Cardiac septum (tissue), 1 donor: ENCODE measurements at regions not wholly inside any gene's neighbourhood (a gene's known extent, or its start where the extent isn't known, plus 50 kb on each side); places are given as distances from the start of the nearest gene placed in this dataset.
A peak's percentile ranks its signal among the peaks of the same experiment; 100 is the strongest.
"Not testable (repeated sequence)": the region's sequence is repeated elsewhere in the genome, so short reads cannot be mapped to it uniquely, and the experiment has no call there.

ENCODE experiments used
- DNase-seq: peaks from one replicate; pipeline ENCODE4 v3.0.0-alpha.2; 2020; ENCODE audit warnings: low spot score
- intact Hi-C: fragments of 100-400 bp; cut with DNase I; formaldehyde crosslinking; loops from one replicate; pipeline ENCODE4 v1.14.0; 2022
- donor health status: DM: no; HTN: no; CAD: no.

DNA sequence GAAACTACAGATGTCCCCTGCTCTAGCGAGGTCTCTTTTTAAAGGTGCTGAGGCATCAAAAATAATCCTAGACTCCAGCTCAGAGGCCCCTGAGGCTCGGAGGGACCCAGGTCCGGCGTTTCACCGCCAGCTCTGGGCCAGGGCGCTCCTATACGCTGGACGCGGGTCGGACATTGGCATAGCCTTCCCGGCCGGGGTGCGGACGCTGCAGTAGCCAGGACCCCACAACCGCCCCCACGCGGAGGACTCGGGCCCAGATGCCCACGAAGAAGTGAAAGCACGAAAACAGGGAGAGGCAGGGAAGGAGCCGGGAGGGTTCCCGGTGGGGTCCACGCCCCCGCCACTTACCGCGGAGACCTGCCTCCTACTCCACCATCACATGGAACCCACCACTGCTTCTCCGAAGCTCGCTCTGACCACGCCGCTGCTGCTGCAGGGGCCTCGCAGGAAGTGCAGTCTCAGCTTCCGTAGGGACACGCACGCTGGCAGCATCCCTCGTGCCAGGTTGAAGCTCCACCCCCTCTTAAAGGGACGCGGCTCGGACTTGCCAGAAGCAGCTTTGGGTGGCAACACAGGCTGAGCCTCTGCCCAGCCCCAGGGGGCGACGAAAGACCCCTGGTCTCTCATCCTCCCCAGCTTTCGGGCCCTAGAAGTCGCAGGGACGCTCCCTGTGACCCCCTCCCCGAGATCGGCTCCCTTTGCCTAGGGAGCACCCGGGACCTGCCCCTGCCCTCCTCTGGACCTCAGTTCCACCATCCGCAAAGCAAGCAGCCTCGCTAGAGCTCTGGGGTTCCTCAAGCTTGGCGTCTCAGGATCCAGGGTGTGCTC, 96.7 kb downstream of the POTEG start:
- intact Hi-C loops, DNase-seq: not testable (repeated sequence)

DNA sequence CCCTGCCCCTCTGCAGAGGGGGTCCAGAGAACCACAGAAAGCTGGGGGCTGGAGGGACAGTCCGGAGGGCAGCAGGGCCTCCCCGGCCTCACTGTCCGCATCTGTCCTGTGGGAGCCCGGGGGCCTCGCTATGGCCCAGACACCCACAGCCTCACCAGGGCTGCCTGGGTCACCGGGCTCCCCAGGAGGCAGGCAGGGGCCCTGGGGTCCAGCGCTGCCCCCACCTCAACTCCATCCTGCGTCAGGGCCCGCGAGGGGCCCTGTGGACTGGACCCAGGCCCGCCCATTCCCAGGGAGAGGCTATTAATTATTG, 96.1 kb downstream of the POTEG start:
- intact Hi-C loops = not testable (repeated sequence)

GRCh38 chr14:19340976-19341375, 93.2 kb downstream of the POTEG start:
- DNase-seq, intact Hi-C loops: not testable (repeated sequence)

More for the DNA sequence above, 96.1 kb downstream of the POTEG start:
- DNase-seq = not testable (repeated sequence)

- DNase-seq, intact Hi-C loops: not testable (repeated sequence)
These were observed 92.5 kb downstream of the POTEG start for GRCh38 chr14:19341627-19342026.

DNA sequence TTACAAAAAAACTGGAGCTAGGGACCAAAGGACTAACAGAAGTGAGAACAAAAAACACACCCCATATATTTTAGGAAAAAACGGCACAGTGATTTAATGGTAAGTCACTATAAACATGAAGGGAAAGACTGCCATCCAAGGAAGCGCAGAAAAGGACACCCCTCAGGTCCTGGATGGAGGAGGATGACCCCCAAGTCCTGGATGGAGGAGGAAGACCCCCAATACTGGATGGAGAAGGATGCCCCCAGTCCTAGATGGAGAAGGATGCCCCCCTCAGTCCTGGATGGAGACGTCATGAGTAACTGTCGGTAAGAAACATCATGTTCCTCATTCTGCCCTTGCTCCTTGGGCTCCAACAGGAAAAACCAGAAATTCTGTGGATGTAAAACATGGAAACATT, 89.9 kb downstream of the POTEG start:
- intact Hi-C loops, DNase-seq: not testable (repeated sequence)

GRCh38 chr14:19344689-19345088, 89.5 kb downstream of the POTEG start:
- not testable (repeated sequence) for DNase-seq

GRCh38 chr14:19345298-19345911, 88.7 kb downstream of the POTEG start:
- intact Hi-C loops, DNase-seq: not testable (repeated sequence)

More at GRCh38 chr14:19344689-19345088, 89.5 kb downstream of the POTEG start:
- intact Hi-C loops = not testable (repeated sequence)

GRCh38 chr14:19346074-19346480, 88.1 kb downstream of the POTEG start:
- DNase-seq = peak; percentile 74
- intact Hi-C loops = not testable (repeated sequence)

DNA sequence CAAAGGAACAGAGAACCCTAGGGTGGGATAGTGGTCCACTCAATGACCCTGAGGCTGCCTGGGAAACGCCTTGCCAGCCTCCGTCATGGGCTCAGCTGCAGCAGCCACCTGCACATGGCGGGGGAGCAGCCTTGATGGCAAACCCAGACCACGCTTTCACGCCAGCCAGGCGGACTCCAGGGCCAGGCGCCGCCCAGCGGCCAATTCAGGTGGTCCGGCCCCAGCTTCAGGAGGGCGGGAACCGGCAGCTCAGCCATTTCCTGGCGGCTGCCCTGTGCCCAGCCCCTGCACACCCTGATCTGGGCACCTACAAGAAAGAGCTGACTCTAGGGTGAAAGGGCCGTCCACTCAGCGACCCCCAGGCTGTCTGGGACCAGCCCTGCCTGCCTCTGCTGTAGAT, 87.5 kb downstream of the POTEG start:
- intact Hi-C loops, DNase-seq: not testable (repeated sequence)

DNA sequence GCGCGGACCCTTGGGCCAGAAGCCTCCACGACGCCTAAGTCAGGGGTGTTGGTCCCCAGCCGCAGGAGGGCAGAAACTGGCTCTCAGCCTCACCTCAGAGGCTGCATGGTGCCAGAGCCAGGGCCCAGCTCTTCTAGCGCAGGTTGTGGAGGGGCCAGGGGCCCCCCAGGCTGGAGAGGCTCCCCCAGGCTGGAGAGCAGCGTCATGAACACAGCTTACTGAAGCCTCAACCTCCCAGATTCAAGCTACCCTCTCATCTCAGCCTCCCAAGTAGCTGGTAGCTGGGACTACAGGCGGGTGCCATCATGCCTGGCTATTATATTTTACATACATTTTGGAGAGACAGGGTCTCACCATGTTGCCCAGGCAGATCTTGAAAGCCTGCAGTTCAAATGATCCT, 87.0 kb downstream of the POTEG start:
- intact Hi-C loops, DNase-seq: not testable (repeated sequence)
